Stomach smooth muscle (tissue), 2 donors: ENCODE measurements at regions not wholly inside any gene's neighbourhood (a gene's known extent, or its start where the extent isn't known, plus 50 kb on each side); places are given as distances from the start of the nearest gene placed in this dataset.

Source experiments
- H3K27ac ChIP-seq: one replicate; pipeline ENCODE4 v1.7.0; 2013; ENCODE audit warnings: mild to moderate bottlenecking, low read length, inconsistent platforms
- H3K27me3 ChIP-seq, 2 donors: one replicate each; pipeline ENCODE4 v1.7.0; 2013; ENCODE audit warnings: low read length in 2 of 2; ENCODE audit not compliant: insufficient read depth in 2 of 2, control insufficient read depth in 1 of 2
- H3K36me3 ChIP-seq, 2 donors: one replicate each; pipeline ENCODE4 v1.7.0; 2013; ENCODE audit warnings: low read length in 2 of 2; ENCODE audit not compliant: control insufficient read depth in 2 of 2, insufficient read depth in 2 of 2
- H3K4me1 ChIP-seq: one replicate; pipeline ENCODE4 v1.7.0; 2013; ENCODE audit warnings: low read length; ENCODE audit not compliant: control insufficient read depth, insufficient read depth
- H3K4me3 ChIP-seq, 2 donors: one replicate each; pipeline ENCODE4 v1.7.0; 2013; ENCODE audit warnings: low read length in 2 of 2
- H3K9ac ChIP-seq, 2 donors: one replicate each; pipeline ENCODE4 v1.7.0; 2013; ENCODE audit warnings: low read length in 2 of 2, mild to moderate bottlenecking in 1 of 2
- H3K9me3 ChIP-seq, 2 donors: one replicate each; pipeline ENCODE4 v1.7.0; 2013; ENCODE audit warnings: low read length in 2 of 2; ENCODE audit not compliant: control insufficient read depth in 2 of 2
- donor health status: healthy.
- donor health status: Pancreatic carcinoma.

- no peaks in the 10 kb centered on the region for H3K36me3 ChIP-seq
- no peak overlapping the region for H3K9ac ChIP-seq
- no peak overlapping the region for H3K4me3 ChIP-seq
- no peaks in the 10 kb centered on the region for H3K9me3 ChIP-seq
- no peaks in the 10 kb centered on the region for H3K27me3 ChIP-seq
- peaks cover 37% of the 10 kb centered on the region for H3K4me1 ChIP-seq
- H3K27ac ChIP-seq = no peak overlapping the region
These were observed 278.1 kb downstream of the GADD45G start for GRCh38 chr9:89882930-89883361.

GRCh38 chr9:89883401-89884341 lies 278.9 kb downstream of the GADD45G start:
- H3K9ac ChIP-seq = no peak overlapping the region
- H3K4me3 ChIP-seq = no peak overlapping the region
- no peaks in the 10 kb centered on the region for H3K36me3 ChIP-seq
- no peak overlapping the region for H3K27ac ChIP-seq
- H3K4me1 ChIP-seq = peaks cover 34% of the 10 kb centered on the region
- H3K9me3 ChIP-seq = no peaks in the 10 kb centered on the region
- no peaks in the 10 kb centered on the region for H3K27me3 ChIP-seq

- Histone ChIP-seq H3K27me3 (no peaks in the 10 kb centered on the region), H3K27ac (no peak overlapping the region), H3K4me1 (peaks cover 26% of the 10 kb centered on the region), H3K9me3 (no peaks in the 10 kb centered on the region), H3K36me3 (no peaks in the 10 kb centered on the region), H3K9ac (no peak overlapping the region), H3K4me3 (no peak overlapping the region)
These were observed 279.7 kb downstream of the GADD45G start for GRCh38 chr9:89884356-89885083.

GRCh38 chr9:89885156-89885555 lies 280.3 kb downstream of the GADD45G start:
- Histone ChIP-seq H3K4me1 (peaks cover 27% of the 10 kb centered on the region), H3K4me3 (no peak overlapping the region), H3K27ac (no peak overlapping the region), H3K9ac (no peak overlapping the region), H3K9me3 (no peaks in the 10 kb centered on the region), H3K27me3 (no peaks in the 10 kb centered on the region), H3K36me3 (no peaks in the 10 kb centered on the region)

GRCh38 chr9:89886281-89886700 lies 281.5 kb downstream of the GADD45G start:
- no peak overlapping the region for H3K9ac ChIP-seq
- no peak overlapping the region for H3K4me3 ChIP-seq
- no peaks in the 10 kb centered on the region for H3K36me3 ChIP-seq
- no peaks in the 10 kb centered on the region for H3K27me3 ChIP-seq
- H3K9me3 ChIP-seq = no peaks in the 10 kb centered on the region
- H3K4me1 ChIP-seq = peaks cover 36% of the 10 kb centered on the region
- no peak overlapping the region for H3K27ac ChIP-seq

- peaks cover 44% of the 10 kb centered on the region for H3K4me1 ChIP-seq
- H3K36me3 ChIP-seq = no peaks in the 10 kb centered on the region
- H3K4me3 ChIP-seq = no peak overlapping the region
- H3K9ac ChIP-seq = no peak overlapping the region
- no peak overlapping the region for H3K27ac ChIP-seq
- no peaks in the 10 kb centered on the region for H3K9me3 ChIP-seq
- no peaks in the 10 kb centered on the region for H3K27me3 ChIP-seq
These were observed 282.5 kb downstream of the GADD45G start for GRCh38 chr9:89887286-89887685.

- Histone ChIP-seq H3K27ac (no peak overlapping the region), H3K4me3 (no peak overlapping the region), H3K36me3 (no peaks in the 10 kb centered on the region), H3K27me3 (no peaks in the 10 kb centered on the region), H3K9ac (no peak overlapping the region), H3K4me1 (peaks cover 51% of the 10 kb centered on the region), H3K9me3 (no peaks in the 10 kb centered on the region)
These were observed 283.4 kb downstream of the GADD45G start for GRCh38 chr9:89888233-89888632.

GRCh38 chr9:89888677-89889076 lies 283.9 kb downstream of the GADD45G start:
- Histone ChIP-seq H3K36me3 (no peaks in the 10 kb centered on the region), H3K4me1 (peaks cover 51% of the 10 kb centered on the region), H3K9ac (no peak overlapping the region), H3K27ac (no peak overlapping the region), H3K4me3 (no peak overlapping the region), H3K9me3 (no peaks in the 10 kb centered on the region), H3K27me3 (no peaks in the 10 kb centered on the region)

- Histone ChIP-seq H3K4me1 (peaks cover 46% of the 10 kb centered on the region), H3K36me3 (no peaks in the 10 kb centered on the region), H3K9ac (no peak overlapping the region), H3K27me3 (no peaks in the 10 kb centered on the region), H3K27ac (no peak overlapping the region), H3K4me3 (no peak overlapping the region), H3K9me3 (no peaks in the 10 kb centered on the region)
These were observed 285.1 kb downstream of the GADD45G start for GRCh38 chr9:89889865-89890264.

GRCh38 chr9:89890326-89890980 lies 285.6 kb downstream of the GADD45G start:
- peak overlapping the region; percentile 93 for H3K27ac ChIP-seq
- H3K36me3 ChIP-seq = no peaks in the 10 kb centered on the region
- peaks cover 44% of the 10 kb centered on the region for H3K4me1 ChIP-seq
- H3K4me3 ChIP-seq = no peak overlapping the region
- H3K9me3 ChIP-seq = no peaks in the 10 kb centered on the region
- no peaks in the 10 kb centered on the region for H3K27me3 ChIP-seq
- no peak overlapping the region for H3K9ac ChIP-seq
